ENCODE measurements at regions not wholly inside any gene's neighbourhood (a gene's known extent, or its start where the extent isn't known, plus 50 kb on each side); places are given as distances from the start of the nearest gene placed in this dataset.

- no peak for TF ChIP-seq POLR2A (IDR thresholded peaks at IDR 0.05; ENCODE audit: low read depth)
- TF ChIP-seq CTCF (IDR thresholded peaks at IDR 0.05): no peak
- no peak for TF ChIP-seq POLR2AphosphoS5 (IDR thresholded peaks at IDR 0.05)
Measured at GRCh38 chr16:54526087-54526486, 239.5 kb upstream of the IRX3 start.
